Stimulated activated CD4-positive, alpha-beta T cell treated with anti-CD3 and anti-CD28 coated beads, Interleukin-2, amount 100 ng/mL, for 24 hours (primary cell): ENCODE measurements at regions not wholly inside any gene's neighbourhood (a gene's known extent, or its start where the extent isn't known, plus 50 kb on each side); places are given as distances from the start of the nearest gene placed in this dataset.

Experiments used
- DNase-seq, 2 donors: peaks; one replicate each; pipeline ENCODE4 v3.0.0-alpha.2; 2020

DNA sequence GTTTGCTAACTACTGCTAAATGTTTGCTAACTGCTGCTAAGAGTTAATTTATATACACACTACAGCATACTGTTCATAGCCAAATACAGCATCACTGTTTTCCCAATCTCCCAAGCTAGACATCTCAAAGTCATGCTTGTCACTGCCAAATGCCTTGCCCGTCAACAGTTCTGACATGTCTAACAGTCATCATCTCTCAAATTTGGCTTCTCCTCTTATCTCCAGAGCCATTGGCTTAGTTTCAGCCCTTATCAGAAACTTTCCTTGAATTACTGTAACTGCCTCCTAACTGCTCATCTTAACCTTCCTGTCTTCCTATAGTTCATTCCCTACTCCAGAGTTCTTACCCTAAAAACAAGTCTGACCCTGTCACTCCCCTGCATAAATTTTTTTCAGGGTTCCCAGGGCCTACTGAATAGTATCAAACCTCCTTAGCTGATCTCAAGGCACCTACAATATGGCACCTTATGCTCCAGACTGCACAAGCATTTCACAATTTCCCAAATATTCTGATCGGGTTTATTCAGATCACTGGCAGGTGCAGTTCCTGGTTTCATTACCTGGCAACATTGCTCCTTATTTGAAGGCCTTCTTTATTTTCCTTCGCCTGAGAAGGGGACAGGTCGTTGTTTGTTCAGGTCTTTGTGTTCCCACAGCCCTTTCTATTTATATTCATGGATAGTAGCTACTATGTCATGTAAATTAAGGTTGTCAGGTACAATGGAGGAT lies 55.9 kb upstream of the ANKRD55 start:
- DNase-seq: no peak

DNA sequence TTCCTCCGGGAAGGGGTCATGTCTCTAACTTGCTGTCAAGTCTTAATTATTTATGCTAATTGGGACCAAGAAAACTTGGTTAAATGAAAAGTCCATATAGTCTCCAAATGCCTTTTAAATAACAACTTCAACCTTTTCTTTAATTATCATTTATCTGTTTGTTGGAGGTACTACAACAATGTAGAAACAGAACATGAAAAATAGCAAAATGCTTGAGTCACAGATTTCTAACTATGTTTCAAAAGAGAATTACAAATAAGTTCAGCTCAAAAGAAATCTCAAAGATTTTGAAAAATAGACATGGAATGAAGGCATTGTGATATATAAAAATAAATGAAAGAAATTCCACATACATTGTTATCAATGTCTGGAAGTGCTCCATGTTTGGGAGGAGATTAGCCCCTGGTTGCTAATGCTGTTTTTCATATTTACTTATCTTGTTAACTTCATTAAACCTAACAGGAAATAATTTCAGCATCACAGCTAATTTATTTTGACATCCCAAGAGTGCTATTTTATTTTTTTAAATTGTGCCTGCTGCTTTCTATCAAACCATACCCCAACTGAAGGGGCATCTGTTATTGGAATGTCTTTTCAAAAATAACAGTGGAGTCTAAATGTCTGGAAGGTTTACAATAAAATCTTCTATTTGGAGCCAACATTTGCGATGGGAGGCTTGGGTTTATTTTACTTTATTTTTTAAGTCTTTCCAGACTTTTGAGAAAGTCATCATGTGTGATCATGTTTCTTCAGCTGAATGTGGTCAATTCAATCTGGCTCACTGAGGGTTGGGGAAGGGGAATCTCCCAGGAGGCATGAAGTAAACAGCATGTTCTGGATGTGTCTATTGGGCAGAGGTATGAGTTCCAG lies 53.1 kb upstream of the ANKRD55 start:
- DNase-seq: no peak

DNA sequence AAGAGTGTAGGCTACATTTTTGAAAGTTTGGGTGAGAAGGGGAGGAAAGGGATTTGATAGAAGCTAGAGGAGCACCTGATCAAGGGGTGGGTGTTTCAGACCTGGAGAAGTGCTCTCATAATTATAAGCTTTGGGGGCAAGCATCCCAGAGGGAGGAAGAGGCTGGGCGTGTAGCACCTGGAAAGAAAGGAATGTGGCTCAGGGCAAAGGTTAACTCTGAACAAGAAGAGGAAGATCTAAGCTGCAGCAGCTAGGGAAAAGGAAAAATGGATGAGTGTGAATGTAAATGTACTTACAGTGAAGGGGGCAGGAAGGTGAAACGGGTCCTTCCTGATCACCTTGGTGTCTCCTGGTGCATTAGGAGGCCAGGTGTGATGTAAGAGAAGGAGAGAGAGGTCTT lies 49.8 kb upstream of the ANKRD55 start:
- no peak for DNase-seq
